GM18507 (cell line): ENCODE measurements at regions not wholly inside any gene's neighbourhood (a gene's known extent, or its start where the extent isn't known, plus 50 kb on each side); places are given as distances from the start of the nearest gene placed in this dataset.
"Not testable (repeated sequence)": the region's sequence is repeated elsewhere in the genome, so short reads cannot be mapped to it uniquely, and the experiment has no call there.

Source experiments
- DNase-seq: peaks from one replicate; pipeline ENCODE4 v3.0.0; 2011; ENCODE audit warnings: low read depth; ENCODE audit not compliant: insufficient read length; ENCODE audit errors: extremely low spot score
- FAIRE-seq: peaks from 2 replicates; lab custom pipeline; 2011; peaks lifted over from hg19 to GRCh38; lab: Jason Lieb, UNC

DNA sequence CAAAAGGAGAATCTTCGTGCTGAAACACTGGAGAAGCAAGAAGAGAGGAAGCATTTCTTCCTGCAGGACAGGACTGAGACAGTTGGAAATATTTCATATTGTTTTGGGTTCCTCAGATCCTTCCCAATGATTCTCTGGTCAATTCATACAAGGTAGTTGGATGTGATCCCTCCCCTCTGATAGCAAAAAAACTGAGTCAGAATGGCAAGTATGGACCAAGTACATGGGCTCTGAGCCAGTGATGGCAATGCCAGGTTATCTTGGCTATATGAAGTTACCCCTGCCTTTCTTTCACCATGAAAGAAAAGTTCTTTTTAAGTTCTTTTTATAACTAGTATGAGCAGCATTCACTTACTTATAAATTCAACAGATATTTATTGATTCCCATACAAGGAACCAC lies 124.4 kb upstream of the PTPRZ1 start:
- FAIRE-seq: no peak

DNA sequence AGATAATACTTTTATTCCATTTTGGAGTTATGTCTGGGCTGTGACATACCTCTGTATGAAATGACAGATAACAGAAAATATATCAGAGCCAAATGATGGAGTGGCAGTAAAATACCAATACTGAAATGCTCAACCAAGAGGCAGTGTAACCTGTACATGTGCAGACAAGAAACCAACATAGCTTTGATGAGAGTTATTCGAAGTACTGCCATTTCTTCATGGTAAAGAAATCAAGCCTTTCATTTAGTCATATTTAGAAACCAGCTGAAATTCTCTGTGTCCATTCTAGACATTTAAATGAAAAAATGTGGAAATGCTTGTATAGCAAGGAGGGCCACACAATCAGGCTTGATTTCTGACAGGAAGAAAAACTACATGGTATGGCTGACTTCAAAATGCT lies 127.1 kb upstream of the PTPRZ1 start:
- FAIRE-seq: no peak

More for the DNA sequence above, 124.4 kb upstream of the PTPRZ1 start:
- DNase-seq: no peak

DNA sequence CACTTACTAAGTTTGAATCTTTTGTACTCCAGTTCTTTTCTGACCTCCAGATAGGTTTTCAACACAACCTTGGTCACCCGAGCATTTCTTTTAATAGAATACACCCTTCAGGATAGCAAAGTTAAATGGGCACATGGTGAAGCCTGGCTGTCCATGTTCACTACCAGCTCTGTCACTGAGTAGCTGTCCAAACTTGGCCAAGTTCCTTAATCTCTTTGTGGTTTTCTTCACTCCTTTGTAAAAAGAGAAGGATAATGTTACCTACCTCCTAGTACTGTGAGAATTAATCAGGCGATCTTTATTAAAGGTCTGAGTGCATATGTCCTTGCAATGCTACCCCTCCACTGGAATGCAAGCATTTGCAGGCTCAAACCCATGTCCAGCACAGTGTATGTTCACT lies 128.1 kb upstream of the PTPRZ1 start:
- FAIRE-seq (no peak), DNase-seq (no peak)

More for the DNA sequence above, 127.1 kb upstream of the PTPRZ1 start:
- DNase-seq: no peak

DNA sequence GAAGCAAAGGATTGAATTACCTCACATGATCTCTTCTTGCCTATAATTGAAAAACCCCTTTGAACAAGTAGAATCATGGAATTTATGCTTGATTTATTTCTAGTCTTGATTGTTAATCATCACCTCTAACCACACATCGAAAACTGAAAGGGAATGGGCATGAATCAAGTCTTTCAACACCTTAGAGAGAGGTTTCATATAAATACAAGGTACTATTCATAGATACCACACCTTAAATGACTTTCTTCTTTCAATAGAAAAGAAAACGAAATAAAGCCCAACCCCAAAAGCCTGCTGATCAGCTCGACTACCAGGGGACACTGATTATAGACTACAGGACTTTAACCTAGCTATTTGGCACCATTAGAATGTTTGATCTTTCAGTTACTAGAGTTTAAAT lies 128.6 kb upstream of the PTPRZ1 start:
- DNase-seq (no peak), FAIRE-seq (no peak)

DNA sequence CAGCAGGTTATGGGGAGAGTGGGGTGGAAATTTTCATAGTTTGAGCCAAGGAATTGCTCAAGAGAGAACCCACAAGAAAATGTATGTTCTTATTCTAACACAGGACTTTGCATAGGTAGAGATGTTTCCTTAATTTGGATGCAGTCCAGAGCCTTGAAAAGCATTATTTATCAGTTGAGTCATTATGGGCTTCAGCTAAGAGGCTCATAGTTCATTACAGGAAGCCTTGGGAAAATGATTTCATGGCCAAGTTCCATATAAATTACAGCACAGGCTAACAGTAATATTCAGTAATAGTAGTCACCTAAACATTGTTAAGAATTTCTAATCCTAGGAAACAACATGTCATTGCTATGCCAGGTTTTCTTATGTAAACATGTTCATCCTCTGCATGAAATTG lies 131.1 kb upstream of the PTPRZ1 start:
- FAIRE-seq (peak; percentile 5), DNase-seq (no peak)

DNA sequence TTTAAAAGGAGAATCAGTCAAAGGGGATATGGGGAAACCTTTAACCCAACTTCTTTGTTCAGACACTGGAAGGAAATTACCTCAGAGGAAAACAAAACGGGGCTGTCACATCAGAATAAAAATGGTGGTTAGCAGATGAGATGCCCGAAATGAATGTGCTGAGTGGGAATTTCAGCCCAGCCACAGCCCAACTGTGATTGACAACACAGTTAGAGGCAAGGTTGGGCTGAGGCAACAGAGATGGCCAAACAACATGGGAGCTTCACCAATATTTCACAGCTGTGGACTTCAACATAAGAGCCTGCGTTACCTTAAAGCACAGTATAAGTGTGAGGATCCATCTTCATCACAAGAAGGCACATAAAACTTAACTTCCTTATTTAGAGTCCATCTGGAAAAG lies 133.5 kb upstream of the PTPRZ1 start:
- FAIRE-seq: no peak
- DNase-seq: no peak

DNA sequence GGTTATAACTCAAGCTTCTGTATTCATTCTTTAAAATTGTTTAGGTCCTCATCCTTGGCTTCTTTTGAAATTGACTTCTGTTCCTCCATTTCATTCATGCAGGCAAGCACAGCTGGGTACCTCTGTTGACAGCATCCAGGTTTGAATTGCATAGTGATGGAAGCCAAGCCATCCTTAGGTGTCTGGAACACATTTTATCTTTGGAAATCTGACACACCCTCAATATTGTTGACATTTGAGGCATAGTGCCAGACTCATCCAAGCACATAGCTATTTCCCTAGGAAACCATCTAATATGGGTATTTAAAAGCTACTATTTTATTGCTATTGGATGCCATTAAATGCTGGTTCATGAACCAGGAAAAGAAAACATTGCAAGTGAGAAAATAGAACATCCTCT lies 142.1 kb upstream of the PTPRZ1 start:
- FAIRE-seq (no peak), DNase-seq (no peak)

DNA sequence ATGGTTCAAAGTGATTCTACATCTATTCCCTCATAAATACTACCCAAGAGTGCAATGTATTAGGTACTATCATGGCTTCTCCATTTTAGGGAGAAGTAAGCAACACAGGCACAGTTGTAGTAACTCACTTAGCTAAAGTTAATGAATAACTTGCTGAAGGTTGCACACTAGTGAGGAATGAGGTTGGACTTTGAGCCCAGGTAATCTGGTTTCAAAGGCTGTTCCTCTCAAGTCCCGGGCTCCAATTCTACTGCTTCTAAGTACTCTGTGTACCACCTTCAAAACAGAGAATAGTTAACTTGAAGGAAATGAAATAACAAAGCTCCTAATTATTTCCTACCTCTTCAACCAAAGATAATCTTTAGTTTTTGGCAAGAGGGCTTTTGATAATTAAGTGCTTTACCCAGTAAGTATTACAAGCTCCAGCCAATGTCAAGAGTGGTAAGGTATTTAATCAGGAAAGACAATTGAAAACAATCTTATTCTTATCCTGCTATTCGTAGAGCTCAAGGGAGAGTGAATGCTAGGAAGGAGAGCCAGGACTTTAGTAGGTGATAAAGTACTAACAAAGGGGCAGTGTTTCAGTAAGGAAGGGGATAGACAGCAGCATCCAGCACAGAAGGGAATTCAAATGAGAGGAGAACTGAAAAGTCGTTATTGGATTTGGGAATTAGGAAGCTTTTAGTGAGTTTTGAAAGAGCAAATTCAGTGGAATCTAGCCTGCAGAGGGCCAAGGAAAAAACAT lies 158.2 kb upstream of the PTPRZ1 start:
- no peak for FAIRE-seq
- no peak for DNase-seq

DNA sequence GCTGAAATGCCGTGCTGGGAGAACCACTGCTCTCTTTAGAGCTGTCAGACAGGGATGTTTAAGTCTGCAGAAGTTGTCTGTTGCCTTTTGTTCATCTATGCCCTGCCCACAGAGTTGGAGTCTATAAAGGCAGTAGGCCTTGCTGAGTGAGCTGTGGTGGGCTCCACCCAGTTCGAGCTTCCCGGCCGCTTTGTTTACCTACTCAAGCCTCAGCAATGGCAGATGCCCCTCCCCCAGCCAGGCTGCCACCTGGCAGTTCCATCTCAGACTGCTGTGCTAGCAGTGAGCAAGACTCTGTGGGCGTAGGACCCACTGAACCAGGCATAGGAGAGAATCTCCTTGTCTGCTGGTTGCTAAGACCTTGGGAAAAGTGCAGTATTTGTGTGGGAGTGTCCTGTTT lies 160.0 kb upstream of the PTPRZ1 start:
- not testable (repeated sequence) for FAIRE-seq, DNase-seq

DNA sequence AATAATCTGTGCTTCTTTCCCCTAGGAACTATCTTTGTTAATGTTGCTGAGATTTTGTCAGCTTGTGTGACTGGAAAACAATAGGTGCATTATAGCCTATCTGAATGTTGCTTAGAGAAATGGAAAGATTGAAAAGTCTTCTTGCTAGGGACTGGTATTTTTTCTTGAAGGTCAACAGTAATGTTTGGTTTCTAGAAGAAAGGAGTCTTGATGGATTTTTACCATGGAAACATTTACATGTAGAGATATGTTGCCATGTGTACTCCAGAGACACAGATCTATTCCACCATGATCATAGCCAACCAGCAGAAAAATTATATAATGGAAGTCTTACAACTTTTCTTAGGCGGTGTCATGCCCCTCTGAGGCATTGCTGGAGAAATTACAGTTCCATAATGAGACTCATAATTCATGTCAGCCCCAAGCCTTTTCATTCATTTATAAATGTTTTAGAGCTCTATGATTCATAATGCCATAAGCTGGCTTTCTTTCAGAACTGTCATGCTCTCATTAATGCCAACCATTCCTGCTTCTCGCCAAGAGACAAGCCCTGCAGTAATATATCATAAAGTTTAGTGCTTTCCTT lies 175.1 kb upstream of the PTPRZ1 start:
- no peak for DNase-seq
- no peak for FAIRE-seq

DNA sequence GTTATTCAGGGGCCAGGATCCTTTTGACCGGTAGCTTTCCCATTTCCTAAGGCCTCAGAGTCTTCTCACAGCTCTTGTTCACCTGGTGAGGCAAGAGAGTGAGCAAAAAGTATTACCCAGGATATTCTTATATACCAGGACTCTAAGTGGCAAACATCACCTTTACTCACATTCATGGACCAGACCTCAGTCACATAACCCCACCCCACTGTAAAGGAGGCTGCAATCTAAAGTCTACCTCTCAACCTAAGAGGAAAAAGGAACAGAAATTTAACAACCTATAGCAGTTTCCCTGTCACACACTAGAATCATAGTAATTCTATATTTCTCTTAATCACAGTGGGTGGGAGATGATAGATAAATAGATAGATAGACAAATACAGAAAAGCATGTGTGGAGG lies 176.0 kb upstream of the PTPRZ1 start:
- no peak for FAIRE-seq

DNA sequence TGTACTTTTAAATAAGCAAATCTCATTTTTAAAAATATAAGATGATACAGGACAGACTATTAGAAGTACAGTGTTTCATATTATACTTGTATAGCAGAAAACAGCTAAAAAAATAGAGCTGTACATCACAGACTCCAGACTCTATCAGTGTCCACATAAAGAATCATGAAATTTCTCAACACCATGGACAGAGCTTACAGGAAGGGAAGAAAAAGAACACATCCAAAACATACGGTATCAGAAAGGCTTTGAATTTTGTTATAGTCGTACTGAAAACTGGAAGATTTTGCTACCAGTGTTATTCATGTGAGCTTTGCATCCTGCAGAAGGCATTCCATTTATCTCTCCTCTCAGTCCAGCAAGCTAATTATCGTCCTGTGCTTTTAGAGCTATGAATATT lies 183.2 kb upstream of the PTPRZ1 start:
- no peak for DNase-seq
- FAIRE-seq: no peak

More for the DNA sequence above, 176.0 kb upstream of the PTPRZ1 start:
- no peak for DNase-seq

DNA sequence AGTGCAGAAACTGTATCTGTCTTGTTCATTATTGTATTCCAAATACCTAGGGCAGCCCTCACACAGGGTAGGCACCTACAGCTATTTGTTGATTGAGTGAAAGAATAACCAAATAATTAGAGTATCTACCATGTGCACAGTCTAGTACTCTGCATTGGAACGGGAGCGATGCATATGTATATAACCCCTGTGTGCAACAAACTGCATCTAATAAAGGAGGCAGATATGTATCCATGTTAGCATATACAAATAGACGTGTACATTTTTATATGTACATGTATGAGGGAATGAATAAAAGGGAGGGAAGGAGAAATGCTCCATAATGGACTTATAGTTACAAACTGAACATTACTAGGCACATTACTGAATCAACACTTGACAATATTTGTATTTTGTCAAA lies 191.3 kb upstream of the PTPRZ1 start:
- FAIRE-seq (no peak), DNase-seq (no peak)

DNA sequence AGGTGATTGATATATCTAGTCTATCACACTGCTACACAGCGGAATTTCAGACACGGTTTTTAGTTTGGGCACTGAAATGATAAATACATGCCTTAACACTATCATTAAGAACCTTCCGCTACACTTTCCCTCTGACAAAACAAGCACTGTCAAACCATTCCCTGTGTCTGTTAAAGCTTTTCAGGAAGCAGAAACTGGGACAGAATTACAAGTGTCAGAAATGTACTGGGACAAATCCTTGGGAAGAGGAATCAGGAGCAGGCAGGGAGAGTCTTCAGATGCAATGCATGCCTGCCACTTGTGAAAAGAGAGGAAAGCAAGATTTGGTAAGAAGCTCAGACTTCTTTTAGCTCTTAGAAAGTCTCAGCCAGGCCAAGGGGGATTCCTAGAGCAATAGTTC lies 196.8 kb upstream of the PTPRZ1 start:
- FAIRE-seq (no peak), DNase-seq (no peak)

DNA sequence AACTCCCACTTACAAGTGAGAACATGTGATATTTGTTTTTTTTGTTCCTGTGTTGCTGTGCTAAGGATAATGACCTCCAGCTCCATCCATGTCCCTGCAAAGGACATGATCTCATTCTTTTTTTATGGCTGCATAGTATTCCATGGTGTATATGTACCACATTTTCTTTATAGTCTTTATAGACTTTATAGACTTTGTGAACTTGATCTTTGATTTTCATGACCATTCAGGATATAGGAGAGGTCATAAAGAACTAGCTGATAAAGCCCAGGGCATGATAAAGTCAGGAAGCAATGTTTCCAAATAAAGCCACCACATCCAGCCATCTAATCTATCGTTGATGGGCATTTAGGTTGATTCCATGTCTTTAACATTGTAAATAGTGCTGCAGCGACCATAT lies 198.5 kb upstream of the PTPRZ1 start:
- not testable (repeated sequence) for FAIRE-seq, DNase-seq

DNA sequence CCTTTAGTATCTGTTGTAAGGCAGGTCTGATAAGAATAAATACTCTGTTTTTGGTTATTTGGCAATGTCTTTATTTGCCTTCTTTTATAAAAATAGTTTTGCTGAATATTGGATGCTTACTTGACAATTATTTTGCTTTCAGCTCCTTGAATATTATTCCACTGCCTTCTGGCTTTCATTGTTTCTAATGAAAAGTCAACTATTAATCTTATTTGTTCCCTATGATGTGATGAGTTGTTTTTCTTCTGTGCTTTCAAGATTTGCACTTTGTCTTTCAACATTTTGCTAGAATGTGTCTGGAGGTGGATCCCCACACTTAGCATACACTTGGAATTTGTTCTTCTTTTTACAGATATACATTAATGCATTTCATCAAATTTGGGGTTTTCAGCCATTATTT lies 203.8 kb upstream of the PTPRZ1 start:
- FAIRE-seq (no peak), DNase-seq (no peak)

DNA sequence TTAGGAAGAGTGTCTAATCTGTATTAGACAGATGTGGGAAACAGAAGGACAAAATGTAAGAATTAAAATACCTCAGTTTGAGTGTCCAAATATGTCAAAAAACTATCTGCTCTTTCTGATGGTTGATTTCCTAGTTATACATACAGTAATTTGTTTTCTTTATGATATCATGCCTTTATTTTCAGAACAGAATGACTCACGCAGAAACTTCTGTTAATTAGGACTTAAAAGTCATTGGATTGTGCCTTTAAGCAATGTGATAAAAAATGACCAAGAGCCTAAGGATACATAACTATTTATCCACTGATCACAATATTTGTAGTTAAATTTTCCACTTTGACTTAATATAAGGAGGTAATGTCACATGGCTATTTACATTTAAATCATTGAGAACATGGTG lies 206.7 kb upstream of the PTPRZ1 start:
- DNase-seq (no peak), FAIRE-seq (no peak)

DNA sequence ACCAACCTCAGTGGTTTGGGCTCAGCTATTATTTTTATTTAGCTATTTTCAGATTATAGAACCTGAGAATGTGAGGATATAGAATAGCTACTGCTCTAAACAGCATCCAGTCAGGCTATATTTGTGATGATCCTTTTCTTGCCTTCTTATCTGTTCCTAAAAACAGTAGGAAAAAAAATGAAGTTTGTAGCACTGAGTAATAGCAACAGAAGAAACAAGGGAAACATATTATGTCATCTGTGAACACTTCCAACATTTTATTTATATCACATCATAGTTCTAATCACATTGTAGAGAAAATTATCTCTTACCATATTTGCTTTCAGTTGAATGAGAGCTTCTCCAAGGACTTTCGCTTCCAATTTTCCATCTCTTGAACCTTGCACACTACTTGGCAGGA lies 229.6 kb upstream of the PTPRZ1 start:
- no peak for FAIRE-seq

DNA sequence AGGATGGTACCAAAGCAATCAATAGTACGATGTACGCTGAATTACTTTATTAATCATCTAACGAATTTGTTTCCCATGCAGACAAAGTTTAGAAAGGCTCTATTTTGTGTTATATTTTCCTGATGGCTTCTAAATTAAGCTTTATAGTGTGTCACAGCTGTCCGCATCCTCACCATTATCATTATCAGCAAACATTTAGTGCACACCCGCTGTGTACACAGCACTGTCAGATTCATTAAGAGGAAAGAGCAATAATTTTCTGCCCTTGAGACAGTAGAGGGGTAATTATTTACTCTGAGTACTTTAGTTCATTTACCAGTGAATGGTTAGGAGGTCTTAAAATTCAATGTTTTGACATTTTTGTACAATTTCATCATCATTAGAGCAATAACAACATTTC lies 233.3 kb upstream of the PTPRZ1 start:
- FAIRE-seq (no peak), DNase-seq (no peak)

More for the DNA sequence above, 229.6 kb upstream of the PTPRZ1 start:
- no peak for DNase-seq

DNA sequence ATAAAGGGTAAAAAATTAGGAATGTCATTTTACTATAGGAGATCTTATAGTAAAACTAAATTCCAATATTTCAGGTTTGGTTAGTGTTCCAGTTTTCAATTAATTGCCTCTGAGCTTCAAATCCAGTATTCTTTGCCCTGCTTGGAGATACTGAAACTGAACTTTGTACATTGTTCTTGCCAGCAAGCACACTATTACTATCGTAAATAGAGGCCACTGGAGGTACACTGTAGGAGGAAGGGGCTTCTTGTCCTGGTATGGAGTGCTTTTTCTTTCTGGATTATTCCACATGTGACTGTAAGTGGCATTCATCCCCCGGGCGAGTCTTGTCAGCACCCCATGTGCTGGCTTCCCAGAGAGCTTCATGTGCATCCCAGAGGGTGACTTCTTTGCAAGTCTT lies 234.7 kb upstream of the PTPRZ1 start:
- FAIRE-seq (no peak), DNase-seq (no peak)

DNA sequence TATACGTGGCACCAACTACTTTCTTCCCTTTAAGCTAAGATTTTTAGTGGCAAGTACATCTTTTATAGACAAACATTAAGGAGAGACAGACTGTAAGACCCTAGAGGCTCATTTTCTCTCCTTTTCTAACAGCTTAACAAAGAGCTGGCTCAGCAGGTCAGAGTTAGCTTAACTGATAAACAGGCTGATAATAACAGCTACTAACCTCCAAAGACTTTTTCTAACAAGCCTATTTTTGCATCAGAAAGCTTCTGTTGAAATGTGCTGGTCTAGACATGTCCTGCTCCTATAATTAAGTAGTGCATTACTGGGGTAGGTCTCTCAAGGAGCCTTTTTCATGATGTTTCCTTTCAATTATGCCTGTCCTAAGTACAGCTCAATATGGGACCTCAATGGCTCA lies 238.2 kb upstream of the FAM3C start:
- FAIRE-seq (no peak), DNase-seq (no peak)
